ENCODE measurements at regions not wholly inside any gene's neighbourhood (a gene's known extent, or its start where the extent isn't known, plus 50 kb on each side); places are given as distances from the start of the nearest gene placed in this dataset.

DNA sequence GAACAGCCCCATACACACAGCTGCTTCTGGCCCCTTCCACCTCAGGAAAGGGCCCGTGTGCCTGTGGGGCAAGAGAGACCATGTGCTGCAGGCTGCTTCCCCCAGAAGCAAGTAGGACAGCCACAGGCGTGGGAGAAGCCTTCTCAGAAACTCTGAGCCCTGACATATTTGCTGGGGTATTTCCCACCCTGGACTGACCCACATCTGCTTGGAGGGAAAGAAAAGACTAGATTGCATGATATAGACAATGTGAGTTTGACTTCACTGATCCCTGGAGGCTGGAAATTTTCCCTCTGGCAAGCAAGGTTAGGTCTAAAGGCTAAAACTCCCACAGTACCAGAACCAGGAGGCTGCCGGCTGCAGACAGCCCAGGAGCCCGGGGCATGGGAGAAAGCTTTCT, 213.3 kb upstream of the SSTR4 start:
- Histone ChIP-seq H3K4me1 (ENCODE audit: insufficient read depth, low read length) (no peaks in the 10 kb centered on the region), H4K8ac (replicated peaks; ENCODE audit: insufficient read length, low read depth, low read length) (no peak overlapping the region), H3K23me2 (ENCODE audit: insufficient read length, low read depth, low read length, poor library complexity, severe bottlenecking) (no peaks in the 10 kb centered on the region), H3K27ac (ENCODE audit: insufficient read length, low read depth, low read length) (no peak overlapping the region), H3K9me3 (ENCODE audit: control insufficient read depth, low read depth, low read length) (no peaks in the 10 kb centered on the region), H2BK15ac (ENCODE audit: low read depth, low read length) (no peak overlapping the region), H4K91ac (ENCODE audit: insufficient read length, low read depth, low read length) (no peak overlapping the region), H3K79me2 (ENCODE audit: insufficient read depth, low read length) (no peaks in the 10 kb centered on the region), H3T11ph (ENCODE audit: low read length) (no peak overlapping the region), H3K18ac (ENCODE audit: insufficient read length, low read depth, low read length) (no peak overlapping the region), H2BK120ac (ENCODE audit: low read depth, low read length, poor library complexity, severe bottlenecking) (no peak overlapping the region), H4K20me1 (ENCODE audit: control insufficient read depth, insufficient read depth, insufficient read length) (no peaks in the 10 kb centered on the region), H3K4me2 (ENCODE audit: insufficient read depth, insufficient read length, low read length) (no peak overlapping the region), H4K5ac (ENCODE audit: insufficient read length, low read depth, low read length) (no peak overlapping the region), H3K9ac (ENCODE audit: extremely low read depth, insufficient read length, low read length) (no peak overlapping the region), H2BK12ac (ENCODE audit: insufficient read length, low read depth, low read length) (no peak overlapping the region), H3K14ac (ENCODE audit: insufficient read depth, low read length) (no peak overlapping the region), H3K23ac (ENCODE audit: insufficient read length, low read depth, low read length) (no peak overlapping the region), H2AK5ac (ENCODE audit: insufficient read length, low read length) (no peak overlapping the region), H2BK20ac (ENCODE audit: low read depth, low read length, poor library complexity, severe bottlenecking) (no peak overlapping the region), H3K79me1 (ENCODE audit: insufficient read depth, low read depth, low read length, poor library complexity, severe bottlenecking) (no peaks in the 10 kb centered on the region), H2BK5ac (ENCODE audit: insufficient read length, low read length) (no peak overlapping the region), H3K27me3 (ENCODE audit: insufficient read depth, low read length) (no peaks in the 10 kb centered on the region), H3K56ac (ENCODE audit: insufficient read length, low read depth, low read length) (no peak overlapping the region), H2AFZ (ENCODE audit: low read length) (no peak overlapping the region), H3K4ac (ENCODE audit: low read depth, low read length) (no peak overlapping the region)
- no peak for DNase-seq
- Mint-ChIP-seq H3K36me3 (ENCODE audit: insufficient read depth in 1 of 3, low read depth in 3 of 3) (no peaks in the 10 kb centered on the region), H3K9me3 (no peaks in the 10 kb centered on the region), H3K4me1 (peaks cover 0 to 5% of the 10 kb centered on the region in 2 experiments; a peak in 1 of 4 replicates), H3K27me3 (ENCODE audit: low read depth) (no peaks in the 10 kb centered on the region; the same call in 1 of the 2 replicates), H3K4me3 (no peak overlapping the region), H3K27ac (no peak overlapping the region)
- WGBS (ENCODE audit: extremely low coverage, insufficient read length, low lambda C conversion rate): no CpG with 5 or more reads among the region's 4 CpGs
- TF ChIP-seq CTCF (conservative IDR thresholded peaks at IDR 0.05): no peak
